Body of pancreas (tissue), 4 donors: ENCODE measurements at regions not wholly inside any gene's neighbourhood (a gene's known extent, or its start where the extent isn't known, plus 50 kb on each side); places are given as distances from the start of the nearest gene placed in this dataset.

Experiments
- ATAC-seq: fragments of 150-250 bp; one replicate; pipeline ENCODE4 v1.9.1; 2016
- DNase-seq, 4 donors: peaks; one replicate each; pipeline ENCODE4 v3.0.0-alpha.2; 2019
- H3K27ac ChIP-seq, 4 donors: fragments of 200-600 bp; sonication (generic); 1 replicate in 3 of 4; 2 replicates in 1 of 4; pipeline versions ENCODE4 v1.5.1 to v1.6.1; 2016 to 2019; ENCODE audit warnings: mild to moderate bottlenecking in 1 of 4, mixed read lengths in 1 of 4, moderate library complexity in 1 of 4
- H3K27me3 ChIP-seq, 2 donors: fragments of 200-600 bp; sonication (generic); one replicate each; pipeline ENCODE4 v1.6.0; 2016; ENCODE audit warnings: mild to moderate bottlenecking in 1 of 2
- H3K36me3 ChIP-seq, 2 donors: fragments of 200-600 bp; sonication (generic); replicated peaks in 1 of 2; 2 replicates each; pipeline ENCODE4 v1.5.1; 2016; ENCODE audit warnings: low read depth in 2 of 2; ENCODE audit not compliant: insufficient read depth in 1 of 2
- H3K4me1 ChIP-seq: fragments of 200-600 bp; sonication (generic); one replicate; pipeline ENCODE4 v1.6.0; 2016
- H3K4me3 ChIP-seq, 2 donors: fragments of 200-600 bp; sonication (generic); 1 replicate in 1 of 2; 2 replicates in 1 of 2; pipeline ENCODE4 v1.5.1; 2016 to 2019
- H3K9me3 ChIP-seq, 3 donors: fragments of 200-600 bp; sonication (generic); 1 replicate in 2 of 3; 2 replicates in 1 of 3; pipeline ENCODE4 v1.5.1; 2016
- CTCF ChIP-seq, 7 experiments: fragments of 450-650 bp in 4 of 7; fragments of 200-600 bp in 3 of 7; sonication (generic) in 3 of 7; IDR thresholded peaks; one replicate each; pipeline ENCODE4 v1.5.1; 2016 to 2019; ENCODE audit warnings: antibody characterized with exemption in 7 of 7
- POLR2A ChIP-seq, 3 donors: fragments of 450-650 bp; IDR thresholded peaks; one replicate each; pipeline ENCODE4 v1.6.1; 2016; ENCODE audit warnings: antibody characterized with exemption in 3 of 3, mild to moderate bottlenecking in 2 of 3
- WGBS, 2 donors: methylation state at CpG; one replicate each; pipeline ENCODE4 v1.1.5; 2017; 5-methylcytosine and 5-hydroxymethylcytosine counted together
- intact Hi-C: fragments of 100-400 bp; cut with DNase I; formaldehyde crosslinking; loops from one replicate; pipeline ENCODE4 v1.15.1; 2023

GRCh38 chr16:87236516-87237115 lies 80.6 kb downstream of the C16orf95 start:
- Histone ChIP-seq H3K4me3 (no peak overlapping the region), H3K27me3 (no peaks in the 10 kb centered on the region), H3K9me3 (peaks cover 0 to 3% (median 0%) of the 10 kb centered on the region in 3 donors), H3K36me3 (no peaks in the 10 kb centered on the region), H3K4me1 (no peaks in the 10 kb centered on the region), H3K27ac (no peak overlapping the region)
- no peak for ATAC-seq
- intact Hi-C loops, result no loop called here
- TF ChIP-seq CTCF (IDR thresholded peaks at IDR 0.05), result no peak
- TF ChIP-seq POLR2A (IDR thresholded peaks at IDR 0.05), result no peak
- no peak for DNase-seq
- WGBS, 2 donors, result 82 to 90% methylated on average over 10 to 13 of the region's 13 CpGs

GRCh38 chr16:87238361-87238715 lies 78.9 kb downstream of the C16orf95 start:
- no peaks in the 10 kb centered on the region for H3K4me1 ChIP-seq
- no peaks in the 10 kb centered on the region for H3K36me3 ChIP-seq
- DNase-seq (no peak), ATAC-seq (no peak)
- no peak overlapping the region for H3K27ac ChIP-seq
- WGBS, 2 donors, result 90 to 91% methylated on average over 6 of the region's 6 CpGs
- no peak overlapping the region for H3K4me3 ChIP-seq
- TF ChIP-seq CTCF (IDR thresholded peaks at IDR 0.05), result no peak
- TF ChIP-seq POLR2A (IDR thresholded peaks at IDR 0.05), result no peak
- no peaks in the 10 kb centered on the region for H3K27me3 ChIP-seq
- intact Hi-C loops, result no loop called here
- no peaks in the 10 kb centered on the region for H3K9me3 ChIP-seq

GRCh38 chr16:87239545-87239944 lies 77.6 kb downstream of the C16orf95 start:
- DNase-seq, result no peak
- no peaks in the 10 kb centered on the region for H3K9me3 ChIP-seq
- 69 to 72% methylated on average over 4 of the region's 4 CpGs for WGBS, 2 donors
- no peaks in the 10 kb centered on the region for H3K4me1 ChIP-seq
- H3K27ac ChIP-seq, result no peak overlapping the region
- TF ChIP-seq CTCF (IDR thresholded peaks at IDR 0.05) (no peak), POLR2A (IDR thresholded peaks at IDR 0.05) (no peak)
- H3K4me3 ChIP-seq, result no peak overlapping the region
- intact Hi-C loops, result no loop called here
- H3K27me3 ChIP-seq, result no peaks in the 10 kb centered on the region
- no peaks in the 10 kb centered on the region for H3K36me3 ChIP-seq
- ATAC-seq, result no peak

GRCh38 chr16:87240211-87241136 lies 76.7 kb downstream of the C16orf95 start:
- TF ChIP-seq CTCF (IDR thresholded peaks at IDR 0.05) (no peak), POLR2A (IDR thresholded peaks at IDR 0.05) (no peak)
- Histone ChIP-seq H3K27me3 (no peaks in the 10 kb centered on the region), H3K36me3 (no peaks in the 10 kb centered on the region), H3K27ac (no peak overlapping the region), H3K4me3 (no peak overlapping the region), H3K4me1 (no peaks in the 10 kb centered on the region), H3K9me3 (no peaks in the 10 kb centered on the region)
- intact Hi-C loops, result no loop called here
- WGBS, 2 donors, result 69 to 70% methylated on average over 14 of the region's 14 CpGs
- no peak for ATAC-seq
- no peak for DNase-seq
